ENCODE measurements at regions not wholly inside any gene's neighbourhood (a gene's known extent, or its start where the extent isn't known, plus 50 kb on each side); places are given as distances from the start of the nearest gene placed in this dataset.

- TF ChIP-seq CTCF (conservative IDR thresholded peaks at IDR 0.05; ENCODE audit: low read length) = no peak
- no peak for DNase-seq (ENCODE audit: low read depth)
- H3K4me3 ChIP-seq (ENCODE audit: low read length) = no peak overlapping the region
Observed at GRCh38 chr1:5296557-5297179, 642.3 kb downstream of the AJAP1 start.

GRCh38 chr1:5296095-5296494 lies 641.7 kb downstream of the AJAP1 start:
- DNase-seq (ENCODE audit: low read depth) = no peak
- TF ChIP-seq CTCF (conservative IDR thresholded peaks at IDR 0.05; ENCODE audit: low read length) = no peak
- H3K4me3 ChIP-seq (ENCODE audit: low read length) = no peak overlapping the region

- no peak overlapping the region for H3K4me3 ChIP-seq (ENCODE audit: low read length)
- TF ChIP-seq CTCF (conservative IDR thresholded peaks at IDR 0.05; ENCODE audit: low read length) = no peak
- no peak for DNase-seq (ENCODE audit: low read depth)
Observed at GRCh38 chr1:5291889-5292288, 637.5 kb downstream of the AJAP1 start.

GRCh38 chr1:5287178-5288150 lies 633.1 kb downstream of the AJAP1 start:
- no peak for TF ChIP-seq CTCF (conservative IDR thresholded peaks at IDR 0.05; ENCODE audit: low read length)
- DNase-seq (ENCODE audit: low read depth) = no peak
- no peak overlapping the region for H3K4me3 ChIP-seq (ENCODE audit: low read length)

GRCh38 chr1:5286244-5286643 lies 631.8 kb downstream of the AJAP1 start:
- DNase-seq (ENCODE audit: low read depth) = no peak
- H3K4me3 ChIP-seq (ENCODE audit: low read length) = no peak overlapping the region
- TF ChIP-seq CTCF (conservative IDR thresholded peaks at IDR 0.05; ENCODE audit: low read length) = no peak

GRCh38 chr1:5274527-5274926 lies 620.1 kb downstream of the AJAP1 start:
- DNase-seq (ENCODE audit: low read depth) = no peak
- H3K4me3 ChIP-seq (ENCODE audit: low read length) = no peak overlapping the region
- no peak for TF ChIP-seq CTCF (conservative IDR thresholded peaks at IDR 0.05; ENCODE audit: low read length)
